HG02870 (cell line): ENCODE measurements at regions not wholly inside any gene's neighbourhood (a gene's known extent, or its start where the extent isn't known, plus 50 kb on each side); places are given as distances from the start of the nearest gene placed in this dataset.

Source experiments
- ATAC-seq: cut with Tn5 transposase; IDR thresholded peaks from one replicate; pipeline ENCODE4 v1.9.1; 2021; ENCODE audit warnings: mild to moderate bottlenecking, moderate library complexity; ENCODE audit not compliant: unreplicated experiment

DNA sequence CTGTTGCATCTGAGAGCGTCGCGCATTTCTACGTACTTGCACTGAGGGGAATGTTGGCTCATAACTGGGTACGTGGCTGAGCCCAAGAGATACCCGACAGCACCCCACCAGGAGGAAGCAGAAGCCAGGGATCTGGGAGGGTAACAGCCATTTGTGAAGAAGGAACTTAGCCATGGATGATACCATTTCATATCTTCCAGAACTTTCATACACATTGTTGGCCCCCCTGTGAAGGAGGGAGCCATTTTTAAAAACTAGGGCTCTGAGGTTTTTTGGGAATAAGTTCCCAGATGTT is 101.4 kb upstream of the SLC44A1 start:
- ATAC-seq, result no peak

- ATAC-seq, result no peak
Observed at GRCh38 chr9:105144076-105144475, 100.4 kb upstream of the SLC44A1 start.

GRCh38 chr9:105144841-105145240 is 99.6 kb upstream of the SLC44A1 start:
- no peak for ATAC-seq

DNA sequence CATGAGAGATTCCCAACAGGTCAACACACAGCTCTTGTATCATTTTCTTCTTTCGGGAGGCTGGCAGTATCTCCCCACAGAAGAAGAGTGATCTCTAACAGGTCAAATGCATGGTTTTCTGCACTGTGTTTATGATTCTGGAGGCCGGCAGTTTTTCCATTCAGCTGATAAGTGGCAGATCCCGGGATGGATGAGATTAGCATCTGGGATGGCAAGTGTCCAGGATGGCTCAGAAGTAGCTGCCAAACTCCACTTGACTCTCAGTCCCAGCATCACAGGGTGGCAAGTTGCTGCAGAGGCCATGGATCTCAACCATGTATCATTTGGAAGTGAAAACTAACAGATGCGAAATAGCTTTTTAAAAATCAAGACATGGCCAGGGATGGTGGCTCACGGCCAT is 97.8 kb upstream of the SLC44A1 start:
- no peak for ATAC-seq

DNA sequence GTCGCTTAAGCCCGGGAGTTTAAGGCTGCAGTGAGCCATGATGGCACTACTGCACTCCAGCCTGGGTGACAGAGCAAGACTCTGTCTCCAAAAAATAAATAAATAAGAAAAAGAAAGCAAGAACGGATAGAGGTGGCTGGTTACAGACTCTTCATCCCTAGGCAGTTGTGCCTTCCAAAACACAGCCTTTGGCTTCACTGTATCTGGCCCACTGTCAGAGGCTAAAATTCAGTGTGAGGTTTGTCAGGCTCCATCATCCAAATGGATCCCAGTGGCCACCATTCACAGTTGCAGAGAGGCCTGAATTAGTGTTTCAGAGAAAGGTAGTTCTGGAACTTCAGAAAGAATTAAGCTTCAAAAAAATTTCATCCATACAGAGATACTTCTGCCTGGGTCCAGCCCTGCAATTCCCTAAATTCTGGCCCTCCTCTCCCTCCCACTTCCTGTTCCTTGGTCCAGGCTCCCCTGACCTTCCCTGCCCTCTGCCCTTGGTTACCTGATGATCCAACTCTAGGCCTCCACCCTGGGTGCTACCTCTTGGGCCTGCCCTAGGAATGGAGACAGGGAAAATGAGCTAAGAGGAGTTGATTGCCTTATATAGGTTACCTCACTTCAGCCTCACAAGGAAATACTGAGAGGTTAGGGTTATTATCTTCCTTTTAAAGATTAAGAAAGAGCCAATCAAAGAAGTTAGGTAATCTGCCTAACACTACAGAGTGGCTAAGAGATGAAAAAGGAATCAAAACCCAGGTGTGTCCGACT is 97.2 kb upstream of the SLC44A1 start:
- no peak for ATAC-seq

- ATAC-seq, result no peak
Observed at GRCh38 chr9:105148328-105149006, 96.0 kb upstream of the SLC44A1 start.

GRCh38 chr9:105150991-105151685 is 93.3 kb upstream of the SLC44A1 start:
- no peak for ATAC-seq

DNA sequence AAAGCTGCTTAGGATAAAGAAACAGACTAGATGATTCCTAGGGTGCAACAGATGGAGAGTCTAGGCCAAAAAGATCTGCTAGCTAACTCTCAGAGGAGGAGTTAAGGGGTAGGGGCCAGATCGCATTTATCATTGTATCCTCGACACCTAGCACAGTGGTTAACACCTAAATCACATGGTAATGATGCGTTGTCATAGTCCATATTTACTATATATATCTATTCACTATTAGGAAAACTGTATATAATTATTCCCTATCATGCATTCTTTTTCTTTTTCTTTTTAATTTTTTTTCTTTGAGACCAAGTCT is 92.8 kb upstream of the SLC44A1 start:
- ATAC-seq, result no peak

- no peak for ATAC-seq
Observed at GRCh38 chr9:105154723-105155191, 89.7 kb upstream of the SLC44A1 start.

GRCh38 chr9:105157171-105157583 is 87.3 kb upstream of the SLC44A1 start:
- ATAC-seq, result peak; percentile 55

DNA sequence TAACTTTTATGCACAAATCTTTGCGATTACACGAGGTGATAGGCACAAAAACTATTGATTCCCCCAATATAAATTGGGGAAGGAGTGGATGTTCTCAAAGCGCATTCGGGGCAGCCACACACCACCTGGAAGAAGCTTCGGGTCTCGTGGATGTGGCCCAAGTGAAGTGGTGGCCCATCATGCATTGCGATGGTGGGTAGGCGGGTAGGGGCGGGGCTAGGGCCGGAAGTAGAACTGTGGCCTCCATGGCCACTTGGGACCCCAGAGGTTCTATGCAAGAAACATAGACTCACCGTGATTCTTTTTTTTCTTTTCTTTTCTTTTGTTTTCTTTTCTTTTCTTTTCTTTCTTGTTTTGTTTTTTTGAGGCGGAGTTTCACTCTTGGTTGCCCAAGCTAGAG is 86.4 kb upstream of the SLC44A1 start:
- ATAC-seq, result no peak

DNA sequence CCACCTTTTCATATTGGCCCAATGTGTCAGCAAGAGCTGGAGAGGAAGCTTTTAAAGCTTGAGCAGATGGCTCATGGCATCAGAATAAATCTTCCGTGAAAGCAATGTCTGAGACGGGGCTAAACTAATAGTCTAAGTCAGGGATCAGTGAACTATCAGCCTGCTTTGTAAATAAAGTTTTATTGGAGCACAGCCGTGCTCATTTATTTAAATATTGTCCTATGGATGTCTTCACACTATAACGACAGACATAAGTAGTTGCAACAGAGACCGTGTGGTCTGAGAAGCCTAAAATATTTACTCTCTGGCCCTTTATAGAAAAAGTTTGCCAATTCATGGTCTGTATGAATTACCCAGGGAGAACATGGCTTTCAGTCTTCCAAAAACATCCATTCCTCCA is 85.6 kb upstream of the SLC44A1 start:
- ATAC-seq, result no peak

DNA sequence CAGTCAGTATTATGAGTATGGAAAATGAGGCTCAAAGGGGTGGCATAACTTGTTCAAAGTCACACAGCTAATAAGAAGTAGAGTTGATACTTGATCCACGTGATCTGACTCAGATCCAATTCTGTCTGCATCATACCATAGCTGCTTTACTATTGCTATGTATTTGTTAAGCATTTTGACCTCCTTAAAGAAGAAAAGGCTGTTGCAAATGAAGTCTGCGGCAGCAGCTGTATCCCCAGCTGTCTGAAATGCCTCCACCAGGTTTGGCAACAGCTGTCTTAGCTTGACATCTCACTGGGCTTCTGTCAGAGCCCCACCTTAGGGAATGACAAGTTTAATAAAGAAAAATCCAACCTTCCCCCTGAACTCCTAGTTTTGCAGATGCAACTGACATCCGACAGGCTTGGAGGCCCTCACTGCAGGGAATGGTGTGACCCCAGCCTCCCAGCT is 75.6 kb upstream of the SLC44A1 start:
- ATAC-seq, result no peak

DNA sequence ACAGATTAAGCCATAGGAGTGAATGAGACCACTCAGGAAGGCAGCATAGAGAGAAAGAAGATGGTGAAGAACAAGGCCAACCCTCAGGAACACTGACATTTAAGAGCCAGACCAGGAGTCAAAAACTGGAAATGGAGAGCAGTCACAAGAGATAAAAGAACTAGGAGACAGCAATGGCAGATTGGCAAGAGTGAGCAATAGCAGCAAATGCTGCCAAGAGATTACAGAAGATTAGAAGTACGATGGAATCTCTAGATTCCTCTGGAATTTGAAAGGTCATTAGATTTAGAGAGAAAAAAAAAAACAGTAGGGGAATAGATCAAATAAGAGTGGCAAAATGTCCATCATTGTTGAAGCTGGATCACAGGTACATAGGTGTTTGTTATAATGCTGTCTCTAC is 73.4 kb upstream of the SLC44A1 start:
- ATAC-seq, result no peak

DNA sequence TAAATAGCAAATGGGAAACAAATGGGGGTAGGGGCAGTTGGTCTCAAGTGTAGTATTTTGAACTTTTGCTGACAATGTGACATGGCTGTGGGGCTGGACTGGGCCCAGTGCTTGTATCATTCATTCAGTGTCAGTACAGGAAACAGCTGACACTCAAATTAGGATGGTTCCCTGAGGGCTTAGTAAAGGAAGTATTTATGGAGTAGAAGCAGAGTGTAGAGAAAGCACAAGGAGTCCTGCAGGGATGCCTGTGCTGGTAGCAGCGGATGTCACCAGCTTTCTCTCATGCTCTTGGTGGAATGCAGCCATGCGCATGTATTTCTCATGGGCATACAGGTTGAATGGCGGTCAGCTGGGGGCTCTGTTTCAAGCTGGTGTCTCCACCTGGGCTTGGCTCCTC is 72.9 kb upstream of the SLC44A1 start:
- no peak for ATAC-seq

DNA sequence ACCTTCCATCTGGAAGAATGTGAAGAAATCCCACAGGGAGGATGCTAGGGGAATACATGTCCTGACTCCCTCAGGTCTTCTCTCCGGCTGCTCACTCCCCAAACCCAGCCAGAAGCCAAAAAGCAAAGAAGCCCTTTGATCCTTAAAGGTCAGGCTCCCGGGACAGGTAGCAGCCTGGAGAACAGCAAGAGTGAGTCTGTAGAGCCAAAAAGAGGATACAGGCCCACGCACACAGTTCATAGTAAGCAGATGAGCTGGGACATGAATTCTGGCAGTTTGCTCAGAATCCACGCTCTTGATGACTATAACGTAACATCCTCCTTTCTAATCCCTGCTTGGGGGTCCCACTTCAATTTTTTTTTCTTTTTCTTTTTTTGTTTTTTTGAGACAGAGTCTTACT is 72.0 kb upstream of the SLC44A1 start:
- ATAC-seq, result no peak

GRCh38 chr9:105173306-105173705 is 71.1 kb upstream of the SLC44A1 start:
- ATAC-seq, result no peak

DNA sequence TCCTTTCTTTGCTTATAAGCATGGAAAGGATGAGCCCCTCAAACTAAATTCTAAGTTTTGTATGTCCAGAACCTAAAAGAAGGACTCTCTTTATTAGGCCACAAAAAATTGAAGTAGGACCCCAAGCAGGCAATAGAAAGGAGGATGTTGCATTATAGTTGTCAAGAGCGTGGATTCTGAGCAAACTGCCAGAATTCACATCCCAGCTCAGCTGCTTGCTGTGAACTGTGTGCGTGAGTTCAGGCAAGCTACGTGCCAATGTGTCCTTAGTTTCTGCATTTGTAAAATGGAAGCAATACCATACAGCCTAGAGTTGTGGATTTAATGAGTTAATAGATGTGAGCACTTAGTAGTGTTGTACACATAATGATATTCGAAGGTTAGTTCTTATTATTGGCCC is 70.6 kb upstream of the SLC44A1 start:
- no peak for ATAC-seq

GRCh38 chr9:105176194-105176593 is 68.3 kb upstream of the SLC44A1 start:
- ATAC-seq, result no peak

DNA sequence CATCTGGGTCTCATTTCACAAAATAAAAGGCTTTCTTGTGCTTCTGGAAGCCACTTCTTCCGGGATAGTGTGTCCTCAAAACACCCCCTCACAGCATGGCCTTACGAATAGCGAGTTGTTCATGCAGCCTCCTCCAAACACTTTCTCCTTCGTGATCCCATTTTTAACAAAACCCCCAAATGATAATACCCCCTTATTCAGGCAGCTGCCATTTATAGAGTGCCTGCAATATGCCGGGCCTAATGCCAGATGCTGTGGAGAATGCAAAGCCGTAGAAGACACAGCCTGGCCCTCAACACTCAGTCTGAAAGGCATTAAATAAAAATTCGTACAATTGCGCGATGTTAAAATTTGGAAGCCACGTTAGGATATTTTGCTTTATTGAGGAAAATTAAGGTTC is 66.4 kb upstream of the SLC44A1 start:
- no peak for ATAC-seq

- no peak for ATAC-seq
Observed at GRCh38 chr9:105187781-105188180, 56.7 kb upstream of the SLC44A1 start.

DNA sequence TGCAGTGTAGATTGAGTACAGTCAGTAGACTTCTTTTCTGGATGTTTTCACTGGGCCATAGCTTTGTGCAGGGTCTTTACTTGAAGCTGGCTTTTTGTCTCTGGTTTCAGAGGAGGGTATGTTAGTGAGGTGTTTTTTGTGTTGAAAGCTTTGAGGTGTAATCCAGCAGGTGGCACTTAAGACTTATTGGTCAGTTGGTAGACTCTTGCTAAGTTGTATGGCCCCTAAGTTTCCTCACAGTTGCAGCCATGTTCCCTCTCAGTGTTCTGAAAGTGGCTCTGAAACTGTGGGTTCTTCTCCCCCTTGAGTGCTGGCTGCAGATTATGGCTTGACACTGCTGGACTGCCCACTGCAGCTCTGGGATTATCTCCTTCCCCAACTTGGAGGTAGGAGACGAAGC is 55.7 kb upstream of the SLC44A1 start:
- ATAC-seq, result no peak
